Astrocyte (in vitro differentiated cells and primary cell): ENCODE measurements at regions not wholly inside any gene's neighbourhood (a gene's known extent, or its start where the extent isn't known, plus 50 kb on each side); places are given as distances from the start of the nearest gene placed in this dataset.
A peak's percentile ranks its signal among the peaks of the same experiment; 100 is the strongest.

Source experiments
- DNase-seq: peaks from one replicate; pipeline ENCODE4 v3.0.0-alpha.2; 2010; ENCODE audit warnings: low read depth
- FAIRE-seq: peaks from 2 replicates; lab custom pipeline; 2011; peaks lifted over from hg19 to GRCh38; lab: Jason Lieb, UNC
- H2AFZ ChIP-seq: 2 replicates; pipeline ENCODE4 v1.6.0; 2012; ENCODE audit warnings: low read depth, low read length, inconsistent platforms
- H3K27ac ChIP-seq: 2 replicates; pipeline ENCODE4 v1.5.1; 2011; ENCODE audit warnings: low read depth, low read length, inconsistent platforms
- H3K27me3 ChIP-seq: 2 replicates; pipeline ENCODE4 v1.6.0; 2011; ENCODE audit warnings: low read length, inconsistent platforms; ENCODE audit not compliant: insufficient read depth
- H3K36me3 ChIP-seq: 2 replicates; pipeline ENCODE4 v1.5.1; 2011; ENCODE audit warnings: low read length, inconsistent platforms; ENCODE audit not compliant: insufficient read depth
- H3K4me1 ChIP-seq: 2 replicates; pipeline ENCODE4 v1.5.1; 2011; ENCODE audit warnings: low read length, inconsistent platforms; ENCODE audit not compliant: insufficient read depth
- H3K4me2 ChIP-seq: 2 replicates; pipeline ENCODE4 v1.6.0; 2012; ENCODE audit warnings: low read length, inconsistent platforms
- H3K4me3 ChIP-seq: 2 replicates; pipeline ENCODE4 v1.5.1; 2011; ENCODE audit warnings: low read depth, mild to moderate bottlenecking, low read length, inconsistent platforms; ENCODE audit not compliant: insufficient read depth
- H3K79me2 ChIP-seq: 2 replicates; pipeline ENCODE4 v1.6.0; 2012; ENCODE audit warnings: mild to moderate bottlenecking, low read length, inconsistent platforms; ENCODE audit not compliant: insufficient read depth
- H3K9ac ChIP-seq: 2 replicates; pipeline ENCODE4 v1.6.0; 2012; ENCODE audit warnings: mild to moderate bottlenecking, low read length, inconsistent platforms
- H3K9me3 ChIP-seq: 2 replicates; pipeline ENCODE4 v1.5.1; 2012; ENCODE audit warnings: low read depth, mild to moderate bottlenecking, low read length, inconsistent platforms; ENCODE audit not compliant: insufficient read depth
- H4K20me1 ChIP-seq: 2 replicates; pipeline ENCODE4 v1.6.0; 2012; ENCODE audit warnings: low read length, inconsistent platforms; ENCODE audit not compliant: insufficient read depth
- H3K27ac Mint-ChIP-seq: one replicate; pipeline ENCODE4 v1.8.0; 2021; ENCODE audit warnings: mild to moderate bottlenecking, mixed read lengths; ENCODE audit not compliant: unreplicated experiment
- H3K27me3 Mint-ChIP-seq: one replicate; pipeline ENCODE4 v1.8.0; 2021; ENCODE audit warnings: low read depth, mixed read lengths; ENCODE audit not compliant: unreplicated experiment
- H3K36me3 Mint-ChIP-seq: one replicate; pipeline ENCODE4 v1.8.0; 2021; ENCODE audit warnings: low read depth, mixed read lengths; ENCODE audit not compliant: unreplicated experiment
- H3K4me1 Mint-ChIP-seq: one replicate; pipeline ENCODE4 v1.8.0; 2021; ENCODE audit warnings: low read depth, mixed read lengths; ENCODE audit not compliant: unreplicated experiment
- H3K4me3 Mint-ChIP-seq: one replicate; pipeline ENCODE4 v1.8.0; 2021; ENCODE audit warnings: mild to moderate bottlenecking, moderate library complexity, mixed read lengths; ENCODE audit not compliant: unreplicated experiment
- H3K9me3 Mint-ChIP-seq: one replicate; pipeline ENCODE4 v1.8.0; 2021; ENCODE audit warnings: mild to moderate bottlenecking, mixed read lengths; ENCODE audit not compliant: unreplicated experiment
- CTCF ChIP-seq: IDR thresholded peaks from 2 replicates; pipeline ENCODE4 v1.5.1; 2011; ENCODE audit warnings: low read depth, mild to moderate bottlenecking, inconsistent platforms, low read length, moderate library complexity; ENCODE audit not compliant: insufficient read depth
- EZH2 ChIP-seq: IDR thresholded peaks from 2 replicates; pipeline ENCODE4 v1.6.1; 2012; ENCODE audit warnings: mild to moderate bottlenecking, low read length, inconsistent platforms; ENCODE audit not compliant: insufficient read depth

GRCh38 chrX:7568597-7568996 is 274.4 kb upstream of the VCX start:
- TF ChIP-seq CTCF, result no peak
- TF ChIP-seq EZH2, result no peak
- Histone ChIP-seq H3K9me3 (no peaks in the 10 kb centered on the region), H3K9ac (no peak overlapping the region), H3K36me3 (no peaks in the 10 kb centered on the region), H3K27me3 (no peaks in the 10 kb centered on the region), H3K4me3 (no peak overlapping the region), H3K4me2 (no peak overlapping the region), H3K27ac (no peak overlapping the region), H2AFZ (no peak overlapping the region), H3K4me1 (no peaks in the 10 kb centered on the region), H3K79me2 (no peaks in the 10 kb centered on the region), H4K20me1 (no peaks in the 10 kb centered on the region)
- Mint-ChIP-seq H3K27ac (no peak overlapping the region), H3K4me1 (no peaks in the 10 kb centered on the region), H3K36me3 (no peaks in the 10 kb centered on the region), H3K4me3 (no peak overlapping the region), H3K9me3 (no peaks in the 10 kb centered on the region), H3K27me3 (no peaks in the 10 kb centered on the region)
- FAIRE-seq (no peak), DNase-seq (no peak)

GRCh38 chrX:7568130-7568529 is 274.8 kb upstream of the VCX start:
- TF ChIP-seq EZH2, result no peak
- TF ChIP-seq CTCF, result no peak
- Mint-ChIP-seq H3K27me3 (no peaks in the 10 kb centered on the region), H3K9me3 (no peaks in the 10 kb centered on the region), H3K36me3 (no peaks in the 10 kb centered on the region), H3K4me1 (no peaks in the 10 kb centered on the region), H3K27ac (no peak overlapping the region), H3K4me3 (no peak overlapping the region)
- Histone ChIP-seq H4K20me1 (no peaks in the 10 kb centered on the region), H3K4me1 (no peaks in the 10 kb centered on the region), H3K27ac (no peak overlapping the region), H3K27me3 (no peaks in the 10 kb centered on the region), H2AFZ (no peak overlapping the region), H3K4me2 (no peak overlapping the region), H3K36me3 (no peaks in the 10 kb centered on the region), H3K9me3 (no peaks in the 10 kb centered on the region), H3K4me3 (no peak overlapping the region), H3K9ac (no peak overlapping the region), H3K79me2 (no peaks in the 10 kb centered on the region)
- DNase-seq (no peak), FAIRE-seq (peak; percentile 58)

GRCh38 chrX:7552760-7553159 is 290.2 kb upstream of the VCX start:
- no peak overlapping the region for H3K4me2 ChIP-seq
- no peaks in the 10 kb centered on the region for H3K4me1 ChIP-seq
- DNase-seq (no peak), FAIRE-seq (peak; percentile 78)
- Mint-ChIP-seq H3K27me3 (no peaks in the 10 kb centered on the region), H3K4me1 (no peaks in the 10 kb centered on the region), H3K9me3 (peaks cover under 1% of the 10 kb centered on the region), H3K36me3 (no peaks in the 10 kb centered on the region), H3K4me3 (no peak overlapping the region), H3K27ac (no peak overlapping the region)
- no peak for TF ChIP-seq EZH2
- no peaks in the 10 kb centered on the region for H3K36me3 ChIP-seq
- no peak overlapping the region for H2AFZ ChIP-seq
- H3K4me3 ChIP-seq, result no peak overlapping the region
- no peaks in the 10 kb centered on the region for H3K27me3 ChIP-seq
- no peak overlapping the region for H3K9ac ChIP-seq
- H3K9me3 ChIP-seq, result no peaks in the 10 kb centered on the region
- H4K20me1 ChIP-seq, result no peaks in the 10 kb centered on the region
- H3K79me2 ChIP-seq, result no peaks in the 10 kb centered on the region
- no peak overlapping the region for H3K27ac ChIP-seq
